NCI-H187 treated with DMSO at 0.1 percent for 48 hours (cell line): ENCODE measurements at regions not wholly inside any gene's neighbourhood (a gene's known extent, or its start where the extent isn't known, plus 50 kb on each side); places are given as distances from the start of the nearest gene placed in this dataset.

ENCODE experiments used
- DNase-seq: peaks from one replicate; lab custom pipeline; 2025; lab: John Stamatoyannopoulos, UW

- DNase-seq: no peak
These were observed 690.7 kb downstream of the ADGRL2 start for GRCh38 chr1:82491301-82492048.

GRCh38 chr1:82487778-82488177 lies 687.0 kb downstream of the ADGRL2 start:
- DNase-seq: peak; percentile 31

- DNase-seq: no peak
These were observed 686.2 kb downstream of the ADGRL2 start for GRCh38 chr1:82486969-82487368.

GRCh38 chr1:82486468-82486867 lies 685.7 kb downstream of the ADGRL2 start:
- DNase-seq: no peak

- no peak for DNase-seq
These were observed 685.0 kb downstream of the ADGRL2 start for GRCh38 chr1:82485591-82486369.

- no peak for DNase-seq
These were observed 682.4 kb downstream of the ADGRL2 start for GRCh38 chr1:82483146-82483545.

GRCh38 chr1:82478916-82479315 lies 678.2 kb downstream of the ADGRL2 start:
- DNase-seq: no peak

GRCh38 chr1:82472489-82473131 lies 671.9 kb downstream of the ADGRL2 start:
- peak; percentile 55 for DNase-seq

GRCh38 chr1:82466891-82467290 lies 666.2 kb downstream of the ADGRL2 start:
- DNase-seq: no peak

GRCh38 chr1:82466416-82466815 lies 665.7 kb downstream of the ADGRL2 start:
- DNase-seq: no peak

GRCh38 chr1:82465024-82465423 lies 664.3 kb downstream of the ADGRL2 start:
- no peak for DNase-seq

GRCh38 chr1:82464362-82465001 lies 663.7 kb downstream of the ADGRL2 start:
- DNase-seq: no peak

- no peak for DNase-seq
These were observed 663.2 kb downstream of the ADGRL2 start for GRCh38 chr1:82463951-82464350.

GRCh38 chr1:82462366-82462765 lies 661.6 kb downstream of the ADGRL2 start:
- no peak for DNase-seq

- DNase-seq: no peak
These were observed 654.6 kb downstream of the ADGRL2 start for GRCh38 chr1:82455342-82455741.

- DNase-seq: no peak
These were observed 653.7 kb downstream of the ADGRL2 start for GRCh38 chr1:82454431-82454830.

GRCh38 chr1:82453511-82454185 lies 652.9 kb downstream of the ADGRL2 start:
- DNase-seq: no peak

- no peak for DNase-seq
These were observed 651.4 kb downstream of the ADGRL2 start for GRCh38 chr1:82452096-82452495.

- DNase-seq: no peak
These were observed 650.5 kb downstream of the ADGRL2 start for GRCh38 chr1:82451191-82451590.

GRCh38 chr1:82449506-82450057 lies 648.8 kb downstream of the ADGRL2 start:
- no peak for DNase-seq

GRCh38 chr1:82446955-82447354 lies 646.2 kb downstream of the ADGRL2 start:
- no peak for DNase-seq

- no peak for DNase-seq
These were observed 645.5 kb downstream of the ADGRL2 start for GRCh38 chr1:82446236-82446635.
